NCI-H524 (cell line): ENCODE measurements at regions not wholly inside any gene's neighbourhood (a gene's known extent, or its start where the extent isn't known, plus 50 kb on each side); places are given as distances from the start of the nearest gene placed in this dataset.

Source experiments
- DNase-seq, 2 experiments: peaks; one replicate each; lab custom pipeline; 2025; lab: John Stamatoyannopoulos, UW

DNA sequence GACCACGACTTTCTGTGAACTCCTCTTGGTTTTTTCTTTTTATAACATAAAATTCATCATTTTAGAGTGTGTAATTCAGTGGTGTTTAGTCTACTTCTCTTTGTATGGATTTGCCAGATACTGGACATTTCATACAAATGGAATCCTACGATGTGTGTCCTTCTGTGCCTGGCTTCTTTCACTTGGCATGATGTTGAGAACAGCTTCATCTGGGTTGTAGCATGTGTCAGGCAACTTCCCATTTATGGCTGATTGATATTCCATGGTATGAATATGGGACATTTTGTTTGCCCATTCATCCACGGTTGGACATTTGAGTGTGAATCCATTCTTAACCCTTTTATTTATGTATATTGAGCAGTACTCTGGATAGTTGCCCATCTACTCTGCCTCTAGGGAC, 82.7 kb upstream of the KLF13 start:
- DNase-seq = no peak

DNA sequence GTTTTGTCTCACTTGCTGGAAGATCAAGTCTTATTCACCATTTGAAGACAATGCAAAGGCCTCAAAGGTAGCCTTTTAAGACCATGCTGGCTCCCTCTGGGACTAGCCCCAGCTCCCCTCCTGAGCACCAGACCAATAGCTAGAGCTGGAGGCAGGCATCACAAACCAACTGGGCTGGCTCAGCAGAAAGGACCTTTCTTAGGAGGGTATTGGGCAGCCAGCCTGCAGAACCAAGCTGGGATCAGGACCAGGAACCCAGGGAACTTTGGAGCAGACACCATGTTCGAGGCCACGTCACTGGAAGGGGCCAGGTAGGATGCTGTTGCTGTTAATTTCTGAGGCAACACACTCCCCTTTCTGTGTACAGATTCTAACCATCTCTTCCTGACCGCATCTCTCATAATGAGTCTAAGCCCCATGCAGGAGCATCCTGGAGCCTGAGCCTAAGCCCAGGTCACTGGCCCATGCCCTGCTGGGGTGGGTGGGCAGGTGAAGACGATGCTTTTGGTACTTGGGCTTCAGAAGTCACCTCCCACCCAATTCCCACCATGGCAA, 81.4 kb upstream of the KLF13 start:
- no peak for DNase-seq

GRCh38 chr15:31245756-31246155, 80.9 kb upstream of the KLF13 start:
- DNase-seq = no peak

GRCh38 chr15:31247404-31247803, 79.2 kb upstream of the KLF13 start:
- DNase-seq = no peak

GRCh38 chr15:31248263-31248662, 78.4 kb upstream of the KLF13 start:
- no peak for DNase-seq

DNA sequence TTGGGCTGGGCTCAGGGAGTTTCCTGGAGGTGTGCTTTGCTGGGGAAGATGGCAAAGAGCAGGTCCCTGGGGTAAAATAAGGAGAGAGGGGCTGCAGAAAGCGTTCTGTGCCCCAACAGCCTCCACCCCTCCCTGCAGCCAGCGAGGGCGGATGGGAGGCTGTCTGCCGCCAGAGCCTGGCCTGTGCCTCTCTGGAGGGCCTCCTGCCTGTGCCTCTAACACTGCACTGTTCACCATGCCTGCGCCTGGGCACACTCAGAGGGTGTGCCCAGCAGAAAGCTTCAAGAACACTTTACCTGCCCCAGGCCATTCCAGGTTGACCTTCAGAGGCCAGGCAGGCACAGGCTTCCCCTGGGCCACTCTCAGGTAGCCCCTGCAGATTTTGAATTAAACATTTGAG, 77.7 kb upstream of the KLF13 start:
- DNase-seq = no peak

DNA sequence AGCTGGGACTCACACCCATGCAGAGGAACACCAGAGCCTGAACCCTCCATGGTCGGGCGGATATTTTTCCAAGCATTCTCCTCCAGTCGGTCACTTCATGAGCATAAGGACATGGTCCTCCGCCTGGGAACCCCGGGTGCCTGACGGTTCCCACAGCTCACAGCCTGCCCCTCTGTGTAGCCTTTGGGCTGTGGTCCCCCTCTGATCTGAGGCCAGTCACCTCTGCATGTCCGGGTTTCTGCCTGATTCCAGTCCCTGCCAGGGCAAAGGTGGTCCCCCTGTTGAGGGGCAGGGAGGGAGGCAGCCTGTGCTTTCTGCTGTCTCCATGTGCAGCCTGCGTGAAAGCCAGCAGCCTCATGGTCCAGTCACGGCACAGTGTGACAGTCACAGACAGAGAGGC, 76.6 kb upstream of the KLF13 start:
- DNase-seq = no peak

- no peak for DNase-seq
Measured at GRCh38 chr15:31251165-31251564, 75.5 kb upstream of the KLF13 start.

- peak in 1 of 2 experiments; percentile 60 for DNase-seq
Measured at GRCh38 chr15:31252171-31252785, 74.4 kb upstream of the KLF13 start.

DNA sequence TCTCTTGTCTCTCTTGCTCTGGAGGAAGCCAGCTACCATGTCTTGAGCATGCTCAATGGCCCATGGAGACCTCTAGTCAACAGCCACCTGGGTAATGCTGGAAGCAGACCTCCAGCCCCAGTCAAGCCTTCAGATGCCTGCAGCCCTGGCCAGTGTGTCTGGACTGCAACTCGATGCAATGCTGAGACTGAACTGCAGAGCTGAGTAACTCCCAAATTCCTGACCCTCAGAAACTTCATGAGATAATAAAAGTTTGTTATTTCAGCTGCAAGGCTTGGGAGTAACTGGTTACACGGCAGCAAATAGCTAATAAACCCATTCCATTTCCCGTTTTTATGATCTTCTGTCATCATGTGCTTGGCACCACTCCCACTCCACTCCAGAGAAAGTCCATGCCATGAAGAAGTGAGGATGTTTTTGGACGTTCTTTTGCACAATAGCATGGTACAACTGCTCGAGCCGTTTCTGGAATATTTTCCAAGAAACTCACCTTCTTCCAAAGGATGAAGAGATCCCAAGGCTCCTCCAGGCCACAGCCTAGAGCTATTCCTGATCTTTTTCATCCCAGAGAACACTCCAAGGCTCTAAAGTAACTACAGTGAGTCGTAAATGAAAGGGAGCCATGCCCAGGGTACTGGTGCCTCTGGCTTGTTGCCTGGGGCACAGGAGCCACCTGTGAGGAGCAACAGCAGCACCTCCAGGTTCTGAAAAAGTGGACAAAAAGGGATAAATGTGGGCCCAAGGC, 72.0 kb upstream of the KLF13 start:
- DNase-seq = no peak

GRCh38 chr15:31255176-31255510, 71.5 kb upstream of the KLF13 start:
- DNase-seq = no peak

DNA sequence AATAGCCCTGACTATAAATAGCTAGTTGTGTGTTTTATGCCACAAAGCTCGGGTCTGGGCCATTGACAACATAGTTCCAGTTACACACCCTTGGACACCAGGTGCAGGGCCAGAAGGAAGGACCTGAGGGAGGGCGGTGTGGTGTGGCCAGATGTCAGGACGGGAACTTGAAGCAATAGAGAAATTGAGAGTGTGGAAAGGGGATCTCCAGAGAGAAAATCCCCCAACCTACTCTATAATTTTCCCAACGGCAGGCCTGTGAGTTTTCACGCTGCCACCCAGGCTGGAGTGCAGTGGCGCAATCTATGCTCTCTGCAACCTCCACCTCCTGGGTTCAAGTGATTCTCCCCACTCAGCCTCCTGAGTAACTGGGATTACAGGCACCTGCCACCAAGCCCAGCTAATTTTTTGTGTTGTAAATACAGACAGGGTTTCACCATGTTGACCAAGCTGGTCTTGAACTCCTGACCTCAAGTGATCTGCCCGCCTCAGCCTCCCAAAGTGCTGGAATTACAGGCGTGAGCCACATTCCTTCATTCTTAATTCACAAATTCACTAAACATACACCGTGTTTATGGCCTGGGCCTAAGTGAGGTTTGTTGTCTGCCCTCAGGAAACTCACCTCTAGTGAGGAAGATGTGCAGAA, 70.8 kb upstream of the KLF13 start:
- DNase-seq = peak; percentile 85 to 92

GRCh38 chr15:31256378-31257265, 70.0 kb upstream of the KLF13 start:
- DNase-seq = peak in 1 of 2 experiments; percentile 52

- no peak for DNase-seq
Measured at GRCh38 chr15:31257286-31257685, 69.3 kb upstream of the KLF13 start.

- DNase-seq = no peak
Measured at GRCh38 chr15:31258260-31258659, 68.4 kb upstream of the KLF13 start.

DNA sequence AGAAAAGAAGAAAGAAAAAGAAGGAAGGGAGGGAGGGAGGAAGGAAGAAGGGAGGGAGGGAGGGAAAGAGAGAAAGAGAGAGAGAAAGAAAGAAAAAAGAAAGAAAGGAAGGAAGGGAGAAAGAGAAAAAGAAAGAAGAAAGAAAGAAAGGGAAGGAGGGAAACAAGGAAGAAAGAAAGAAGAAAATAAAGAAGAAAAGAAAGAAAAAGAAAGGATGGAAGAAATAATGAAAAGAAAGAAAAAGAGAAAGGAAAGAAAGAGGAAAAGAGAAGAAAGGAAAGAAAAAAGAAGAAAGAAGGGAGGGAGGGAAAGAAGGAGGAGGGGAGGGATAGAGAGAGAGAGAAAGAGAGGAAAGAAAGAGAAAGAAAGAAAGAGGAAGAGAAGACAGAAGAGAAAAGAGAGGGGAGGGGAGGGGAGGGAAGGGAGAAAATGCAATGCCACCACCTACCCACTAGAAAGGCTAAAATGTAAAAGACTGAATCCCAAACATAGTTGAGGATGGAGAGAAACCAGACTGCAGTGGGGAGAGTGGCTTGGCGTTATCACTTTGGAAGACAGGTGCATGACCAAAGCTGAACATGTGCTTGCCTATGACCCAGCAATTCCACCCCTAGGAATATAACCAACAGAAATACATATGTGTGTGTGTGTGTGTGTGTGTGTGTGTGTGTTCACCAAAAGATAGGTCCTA, 66.9 kb upstream of the KLF13 start:
- DNase-seq = no peak

DNA sequence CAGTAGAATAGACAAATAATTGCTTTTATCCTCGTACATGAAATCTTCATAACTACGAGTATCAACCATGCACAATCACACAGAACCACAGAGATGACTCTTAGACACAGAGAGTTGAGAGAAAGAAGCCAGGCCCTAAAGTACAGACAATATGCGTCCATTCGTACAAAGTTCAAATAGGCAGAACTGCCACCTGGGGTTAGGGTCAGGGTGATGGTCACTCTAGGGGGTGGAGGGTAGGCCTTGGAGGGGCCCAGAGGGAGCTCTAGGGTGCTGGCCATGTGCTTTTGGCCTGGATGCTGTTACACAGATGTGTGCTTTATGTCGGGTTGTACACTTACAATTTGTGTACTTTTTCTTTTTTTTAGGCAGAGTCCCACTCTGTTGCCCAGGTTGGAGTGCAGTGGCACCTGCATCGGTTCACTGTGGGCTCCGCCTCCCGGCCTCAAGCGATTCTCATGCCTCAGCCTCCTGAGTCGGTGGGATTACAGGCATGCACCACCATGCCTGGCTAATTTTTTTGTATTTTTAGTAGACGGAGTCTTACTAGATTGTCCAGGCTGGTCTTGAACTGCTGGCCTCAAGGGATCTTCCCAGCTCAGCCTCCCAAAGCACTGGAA, 65.9 kb upstream of the KLF13 start:
- no peak for DNase-seq

DNA sequence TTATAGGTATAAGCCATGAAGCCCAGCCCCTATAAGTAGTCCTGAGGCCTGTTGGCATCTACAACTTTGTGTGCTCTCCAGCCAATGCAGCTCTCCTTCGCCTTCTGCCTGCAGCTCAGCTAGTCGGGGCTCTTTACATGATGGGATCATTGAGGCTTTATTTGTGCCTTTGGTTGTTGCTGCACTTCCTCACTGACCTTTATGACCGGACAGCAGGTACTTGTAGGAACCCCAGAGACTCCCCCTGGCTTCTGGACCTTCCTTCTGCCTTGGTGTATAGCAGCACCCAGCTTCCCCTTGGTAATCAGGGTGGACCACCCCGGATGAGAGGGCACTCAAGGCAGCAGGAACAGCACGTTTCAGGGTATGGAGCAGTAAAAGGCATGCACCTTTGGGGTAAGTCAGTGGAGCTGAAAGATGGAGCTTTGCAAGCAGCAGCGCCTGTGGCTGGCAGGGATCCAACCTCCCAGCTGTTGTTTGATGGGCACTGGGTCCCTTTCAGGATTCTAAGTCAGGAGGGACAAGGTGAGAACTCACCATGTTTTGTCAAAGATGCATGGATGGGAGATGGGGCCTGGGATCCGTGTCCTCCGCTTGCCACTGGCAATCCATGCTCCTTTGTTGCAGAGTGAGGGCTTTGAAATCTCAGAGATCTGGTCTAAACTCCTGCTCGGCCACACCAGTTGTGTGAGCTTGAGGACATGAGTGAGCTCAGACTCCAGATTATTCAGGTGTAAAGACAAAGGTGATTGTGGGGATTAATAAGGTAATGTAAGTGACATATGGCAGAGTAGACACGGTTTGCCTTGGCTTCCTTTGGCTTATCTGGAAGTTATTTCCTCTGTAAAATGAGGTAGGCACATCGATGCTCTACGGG, 65.1 kb upstream of the KLF13 start:
- DNase-seq = peak; percentile 63 to 77

DNA sequence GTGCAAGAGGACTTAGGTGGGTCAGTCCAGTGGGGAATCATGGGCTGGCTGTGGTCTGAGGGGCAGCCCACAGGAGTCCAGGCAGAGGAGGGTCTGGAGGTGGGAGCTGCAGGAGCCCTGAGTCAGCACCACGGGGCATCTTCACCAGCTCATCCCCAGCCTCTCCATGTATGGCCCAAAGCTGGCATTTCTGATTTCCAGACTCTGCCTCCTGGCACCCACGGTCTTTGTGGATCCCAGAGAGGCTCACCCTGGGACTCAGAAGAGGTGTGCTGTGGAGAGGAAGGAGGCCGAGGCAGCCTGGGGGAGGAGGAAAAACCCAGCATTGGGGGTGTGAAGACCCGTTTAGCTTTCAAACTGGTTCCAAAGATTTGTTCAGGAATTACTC, 64.5 kb upstream of the KLF13 start:
- DNase-seq = no peak
